MM.1S (cell line): ENCODE measurements at regions not wholly inside any gene's neighbourhood (a gene's known extent, or its start where the extent isn't known, plus 50 kb on each side); places are given as distances from the start of the nearest gene placed in this dataset.

Experiments
- DNase-seq: peaks from one replicate; pipeline ENCODE4 v3.0.0-alpha.2; 2015
- H2AFZ ChIP-seq: fragments of 300-600 bp; sonication (generic); 2 replicates; pipeline ENCODE4 v1.6.0; 2016; ENCODE audit warnings: antibody characterized with exemption, low read length
- H3F3A ChIP-seq: fragments of 300-600 bp; sonication (generic); 2 replicates; pipeline ENCODE4 v1.6.1; 2016; ENCODE audit warnings: mild to moderate bottlenecking, antibody characterized with exemption, low read length, moderate library complexity, mixed read lengths; ENCODE audit not compliant: insufficient read depth
- H3K27ac ChIP-seq: fragments of 300-600 bp; sonication (generic); 2 replicates; pipeline ENCODE4 v1.5.1; 2016; ENCODE audit warnings: mild to moderate bottlenecking, low read length
- H3K27me3 ChIP-seq: fragments of 300-600 bp; sonication (generic); replicated peaks from 2 replicates; pipeline ENCODE4 v1.6.0; 2016; ENCODE audit warnings: low read length; ENCODE audit not compliant: insufficient read depth
- H3K36me3 ChIP-seq: fragments of 300-600 bp; sonication (generic); replicated peaks from 2 replicates; pipeline ENCODE4 v1.6.1; 2016; ENCODE audit warnings: mild to moderate bottlenecking, low read length, mixed read lengths; ENCODE audit not compliant: insufficient read depth
- H3K4me1 ChIP-seq: fragments of 300-600 bp; sonication (generic); 2 replicates; pipeline ENCODE4 v1.6.1; 2016; ENCODE audit warnings: low read length, mixed read lengths
- H3K4me2 ChIP-seq: fragments of 300-600 bp; sonication (generic); 2 replicates; pipeline ENCODE4 v1.6.0; 2016; ENCODE audit warnings: low read depth, low read length
- H3K4me3 ChIP-seq: fragments of 300-600 bp; sonication (generic); 2 replicates; pipeline ENCODE4 v1.5.1; 2016; ENCODE audit warnings: low read length, mixed read lengths
- H3K79me2 ChIP-seq: fragments of 300-600 bp; sonication (generic); 2 replicates; pipeline ENCODE4 v1.6.1; 2016; ENCODE audit warnings: mixed run types, low read length, mixed read lengths
- H3K9ac ChIP-seq: fragments of 300-600 bp; sonication (generic); 2 replicates; pipeline ENCODE4 v1.6.1; 2016; ENCODE audit warnings: low read length, mixed read lengths
- H3K9me2 ChIP-seq: fragments of 300-600 bp; sonication (generic); replicated peaks from 2 replicates; pipeline ENCODE4 v1.6.1; 2016; ENCODE audit warnings: mild to moderate bottlenecking, low read length, mixed read lengths; ENCODE audit not compliant: insufficient read depth
- H3K9me3 ChIP-seq: fragments of 300-600 bp; sonication (generic); replicated peaks from 2 replicates; pipeline ENCODE4 v1.6.1; 2016; ENCODE audit warnings: mild to moderate bottlenecking, low read length, mixed read lengths; ENCODE audit not compliant: insufficient read depth
- H4K20me1 ChIP-seq: fragments of 300-600 bp; sonication (generic); 2 replicates; pipeline ENCODE4 v1.6.1; 2016; ENCODE audit warnings: mild to moderate bottlenecking, low read length, moderate library complexity, mixed read lengths; ENCODE audit not compliant: insufficient read depth
- CTCF ChIP-seq: fragments of 300-600 bp; sonication (generic); IDR thresholded peaks from 2 replicates; pipeline ENCODE4 v1.5.1; 2016; ENCODE audit warnings: antibody characterized with exemption, low read length, mixed read lengths
- EZH2 ChIP-seq: fragments of 300-600 bp; sonication (generic); optimal IDR thresholded peaks from 2 replicates; pipeline ENCODE3; 2017; ENCODE audit warnings: low read depth, mild to moderate bottlenecking, antibody characterized with exemption, low read length, mixed read lengths
- EZH2phosphoT487 ChIP-seq: fragments of 300-600 bp; sonication (generic); IDR thresholded peaks from 2 replicates; pipeline ENCODE4 v1.6.1; 2018; ENCODE audit warnings: antibody characterized with exemption, low read length

GRCh38 chr10:52677086-52677485, 95.5 kb downstream of the MBL2 start:
- H3K4me2 ChIP-seq: no peak overlapping the region
- no peaks in the 10 kb centered on the region for H3K9me2 ChIP-seq
- H3K9me3 ChIP-seq: no peaks in the 10 kb centered on the region
- H3K27me3 ChIP-seq: no peaks in the 10 kb centered on the region; the same call in 1 of the 2 replicates
- no peaks in the 10 kb centered on the region for H4K20me1 ChIP-seq
- H3K36me3 ChIP-seq: no peaks in the 10 kb centered on the region
- no peak overlapping the region for H3K4me3 ChIP-seq
- no peak for TF ChIP-seq EZH2phosphoT487
- H3K79me2 ChIP-seq: no peaks in the 10 kb centered on the region
- no peak for DNase-seq
- H3K4me1 ChIP-seq: no peaks in the 10 kb centered on the region
- H3K27ac ChIP-seq: no peak overlapping the region
- H3F3A ChIP-seq: no peaks in the 10 kb centered on the region
- no peak overlapping the region for H2AFZ ChIP-seq
- H3K9ac ChIP-seq: no peak overlapping the region

GRCh38 chr10:52678611-52679010, 94.0 kb downstream of the MBL2 start:
- Histone ChIP-seq H2AFZ (no peak overlapping the region), H3K27me3 (no peaks in the 10 kb centered on the region; the same call in 1 of the 2 replicates), H3K9me2 (no peaks in the 10 kb centered on the region), H3F3A (no peaks in the 10 kb centered on the region), H3K4me3 (no peak overlapping the region), H3K4me2 (no peak overlapping the region), H4K20me1 (no peaks in the 10 kb centered on the region), H3K9ac (no peak overlapping the region), H3K79me2 (no peaks in the 10 kb centered on the region), H3K27ac (no peak overlapping the region), H3K36me3 (no peaks in the 10 kb centered on the region), H3K4me1 (no peaks in the 10 kb centered on the region), H3K9me3 (no peaks in the 10 kb centered on the region)
- TF ChIP-seq CTCF: no peak
- no peak for TF ChIP-seq EZH2
- no peak for TF ChIP-seq EZH2phosphoT487
- DNase-seq: no peak

GRCh38 chr10:52679117-52679516, 93.5 kb downstream of the MBL2 start:
- no peaks in the 10 kb centered on the region for H3K4me1 ChIP-seq
- DNase-seq: peak; percentile 17
- H3K79me2 ChIP-seq: no peaks in the 10 kb centered on the region
- H3K27ac ChIP-seq: no peak overlapping the region
- no peaks in the 10 kb centered on the region for H3F3A ChIP-seq
- no peaks in the 10 kb centered on the region; the same call in 1 of the 2 replicates for H3K27me3 ChIP-seq
- H3K9ac ChIP-seq: no peak overlapping the region
- TF ChIP-seq EZH2phosphoT487 (no peak), CTCF (no peak), EZH2 (no peak)
- H3K9me3 ChIP-seq: no peaks in the 10 kb centered on the region
- no peaks in the 10 kb centered on the region for H3K9me2 ChIP-seq
- no peak overlapping the region for H2AFZ ChIP-seq
- no peak overlapping the region for H3K4me2 ChIP-seq
- no peak overlapping the region for H3K4me3 ChIP-seq
- H4K20me1 ChIP-seq: no peaks in the 10 kb centered on the region
- no peaks in the 10 kb centered on the region for H3K36me3 ChIP-seq

- no peak overlapping the region for H3K4me3 ChIP-seq
- H3K4me2 ChIP-seq: no peak overlapping the region
Measured at GRCh38 chr10:52682766-52683165, 89.8 kb downstream of the MBL2 start.

More at GRCh38 chr10:52682766-52683165, 89.8 kb downstream of the MBL2 start:
- Histone ChIP-seq H3K27ac (no peak overlapping the region), H3K36me3 (no peaks in the 10 kb centered on the region), H3K9ac (no peak overlapping the region), H4K20me1 (no peaks in the 10 kb centered on the region), H3F3A (no peaks in the 10 kb centered on the region), H3K9me3 (no peaks in the 10 kb centered on the region), H3K4me1 (no peaks in the 10 kb centered on the region), H2AFZ (no peak overlapping the region), H3K27me3 (no peaks in the 10 kb centered on the region; the same call in 1 of the 2 replicates), H3K79me2 (no peaks in the 10 kb centered on the region), H3K9me2 (no peaks in the 10 kb centered on the region)
- no peak for DNase-seq
- TF ChIP-seq EZH2: no peak
- TF ChIP-seq EZH2phosphoT487: no peak
- no peak for TF ChIP-seq CTCF
